ENCODE measurements at regions not wholly inside any gene's neighbourhood (a gene's known extent, or its start where the extent isn't known, plus 50 kb on each side); places are given as distances from the start of the nearest gene placed in this dataset.

DNA sequence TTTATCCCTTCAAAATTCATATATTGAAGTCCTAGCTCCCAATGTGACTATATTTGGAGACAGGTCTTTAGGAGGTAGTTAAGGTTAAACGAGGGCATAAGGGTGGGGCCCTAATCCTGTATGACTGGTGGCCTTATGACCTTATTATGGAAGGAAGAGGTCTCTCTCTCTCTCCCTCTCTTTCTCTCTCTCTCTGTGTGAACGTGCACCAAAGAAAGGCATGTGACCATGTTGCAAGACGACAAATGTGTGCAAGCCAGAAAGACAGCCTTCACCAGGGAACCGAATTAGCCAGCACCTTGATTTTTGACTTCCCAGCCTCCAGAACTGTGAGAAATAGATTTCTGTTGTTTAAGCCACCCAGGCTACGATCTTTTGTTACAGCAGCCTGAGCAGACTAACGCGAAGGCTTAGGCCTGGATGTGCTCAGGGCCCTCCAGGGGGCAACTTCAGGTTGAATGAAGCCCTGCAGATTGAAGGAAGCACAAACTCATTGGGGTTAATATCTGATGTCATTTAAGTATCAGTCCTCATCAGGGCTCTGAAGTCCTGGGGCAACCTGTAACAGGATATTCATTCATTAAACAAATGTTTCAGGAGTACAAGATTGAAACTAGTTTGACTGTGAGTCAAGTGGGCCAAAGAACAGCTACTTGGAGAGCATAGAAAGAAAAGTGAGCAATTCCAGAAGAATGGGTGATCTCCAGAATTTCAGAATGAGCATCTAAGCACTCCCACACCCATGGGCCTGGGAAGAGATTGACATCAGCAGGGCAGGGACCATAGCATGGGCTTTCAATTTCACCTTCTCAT lies 157.4 kb upstream of the TNFAIP3 start:
- Histone ChIP-seq H3K4me2 (no peak overlapping the region), H3K9me2 (no peaks in the 10 kb centered on the region), H4K20me1 (ENCODE audit: insufficient read depth) (no peaks in the 10 kb centered on the region), H3K9ac (no peak overlapping the region), H3K79me2 (ENCODE audit: insufficient read depth) (no peaks in the 10 kb centered on the region), H3K4me1 (ENCODE audit: control insufficient read depth in 1 of 2, insufficient read depth in 2 of 2, low read depth in 1 of 2, low read length in 1 of 2) (peaks cover 0 to 3% of the 10 kb centered on the region in 2 experiments; a peak in 2 of 4 replicates), H3K27me3 (ENCODE audit: insufficient read depth) (no peaks in the 10 kb centered on the region; the same call in 1 of the 2 replicates), H3K36me3 (replicated peaks in 1 of 2; ENCODE audit: control insufficient read depth in 1 of 2, insufficient read depth in 2 of 2, low read length in 1 of 2) (no peaks in the 10 kb centered on the region), H3F3A (replicated peaks; ENCODE audit: insufficient read depth) (no peaks in the 10 kb centered on the region), H3K4me3 (ENCODE audit: low read depth in 2 of 2, low read length in 1 of 2) (no peak overlapping the region), H2AFZ (ENCODE audit: low read depth) (no peak overlapping the region), H3K27ac (ENCODE audit: low read depth in 2 of 2, low read length in 1 of 2) (no peak overlapping the region), H3K9me3 (no peaks in the 10 kb centered on the region)
- WGBS (ENCODE audit: low lambda C conversion rate) = 28% methylated on average over 7 of the region's 7 CpGs
- no peak for TF ChIP-seq ELF1 (IDR thresholded peaks at IDR 0.05)
- TF ChIP-seq YY1 (IDR thresholded peaks at IDR 0.05; ENCODE audit: low read depth) = no peak
- TF ChIP-seq, protein P1, sequence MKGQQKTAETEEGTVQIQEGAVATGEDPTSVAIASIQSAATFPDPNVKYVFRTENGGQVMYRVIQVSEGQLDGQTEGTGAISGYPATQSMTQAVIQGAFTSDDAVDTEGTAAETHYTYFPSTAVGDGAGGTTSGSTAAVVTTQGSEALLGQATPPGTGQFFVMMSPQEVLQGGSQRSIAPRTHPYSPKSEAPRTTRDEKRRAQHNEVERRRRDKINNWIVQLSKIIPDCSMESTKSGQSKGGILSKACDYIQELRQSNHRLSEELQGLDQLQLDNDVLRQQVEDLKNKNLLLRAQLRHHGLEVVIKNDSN (IDR thresholded peaks at IDR 0.05; ENCODE audit: borderline replicate concordance, low read depth) = no peak
- no peak for TF ChIP-seq POLR2AphosphoS5 (IDR thresholded peaks at IDR 0.05; ENCODE audit: low read depth, low read length)
- TF ChIP-seq, protein P2, sequence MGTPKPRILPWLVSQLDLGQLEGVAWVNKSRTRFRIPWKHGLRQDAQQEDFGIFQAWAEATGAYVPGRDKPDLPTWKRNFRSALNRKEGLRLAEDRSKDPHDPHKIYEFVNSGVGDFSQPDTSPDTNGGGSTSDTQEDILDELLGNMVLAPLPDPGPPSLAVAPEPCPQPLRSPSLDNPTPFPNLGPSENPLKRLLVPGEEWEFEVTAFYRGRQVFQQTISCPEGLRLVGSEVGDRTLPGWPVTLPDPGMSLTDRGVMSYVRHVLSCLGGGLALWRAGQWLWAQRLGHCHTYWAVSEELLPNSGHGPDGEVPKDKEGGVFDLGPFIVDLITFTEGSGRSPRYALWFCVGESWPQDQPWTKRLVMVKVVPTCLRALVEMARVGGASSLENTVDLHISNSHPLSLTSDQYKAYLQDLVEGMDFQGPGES (IDR thresholded peaks at IDR 0.05; ENCODE audit: low read depth, low read length) = no peak
- TF ChIP-seq, protein P3, sequence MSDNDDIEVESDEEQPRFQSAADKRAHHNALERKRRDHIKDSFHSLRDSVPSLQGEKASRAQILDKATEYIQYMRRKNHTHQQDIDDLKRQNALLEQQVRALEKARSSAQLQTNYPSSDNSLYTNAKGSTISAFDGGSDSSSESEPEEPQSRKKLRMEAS (IDR thresholded peaks at IDR 0.05; ENCODE audit: low read depth) = no peak
- no peak for TF ChIP-seq GATA2 (CRISPR knock-in tag; IDR thresholded peaks at IDR 0.05)
- TF ChIP-seq, protein P4, sequence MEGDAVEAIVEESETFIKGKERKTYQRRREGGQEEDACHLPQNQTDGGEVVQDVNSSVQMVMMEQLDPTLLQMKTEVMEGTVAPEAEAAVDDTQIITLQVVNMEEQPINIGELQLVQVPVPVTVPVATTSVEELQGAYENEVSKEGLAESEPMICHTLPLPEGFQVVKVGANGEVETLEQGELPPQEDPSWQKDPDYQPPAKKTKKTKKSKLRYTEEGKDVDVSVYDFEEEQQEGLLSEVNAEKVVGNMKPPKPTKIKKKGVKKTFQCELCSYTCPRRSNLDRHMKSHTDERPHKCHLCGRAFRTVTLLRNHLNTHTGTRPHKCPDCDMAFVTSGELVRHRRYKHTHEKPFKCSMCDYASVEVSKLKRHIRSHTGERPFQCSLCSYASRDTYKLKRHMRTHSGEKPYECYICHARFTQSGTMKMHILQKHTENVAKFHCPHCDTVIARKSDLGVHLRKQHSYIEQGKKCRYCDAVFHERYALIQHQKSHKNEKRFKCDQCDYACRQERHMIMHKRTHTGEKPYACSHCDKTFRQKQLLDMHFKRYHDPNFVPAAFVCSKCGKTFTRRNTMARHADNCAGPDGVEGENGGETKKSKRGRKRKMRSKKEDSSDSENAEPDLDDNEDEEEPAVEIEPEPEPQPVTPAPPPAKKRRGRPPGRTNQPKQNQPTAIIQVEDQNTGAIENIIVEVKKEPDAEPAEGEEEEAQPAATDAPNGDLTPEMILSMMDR (IDR thresholded peaks at IDR 0.05) = no peak
- TF ChIP-seq MEF2A (IDR thresholded peaks at IDR 0.05; ENCODE audit: borderline replicate concordance, low read depth) = no peak
- TF ChIP-seq TAF1 (IDR thresholded peaks at IDR 0.05; ENCODE audit: borderline replicate concordance, low read depth, low read length) = no peak
- no peak for TF ChIP-seq FOSL2 (IDR thresholded peaks at IDR 0.05; ENCODE audit: borderline replicate concordance, low read depth)
- TF ChIP-seq FOXJ3 (CRISPR knock-in tag; IDR thresholded peaks at IDR 0.05) = no peak
- TF ChIP-seq RAD21 (IDR thresholded peaks at IDR 0.05; ENCODE audit: low read length) = no peak
- TF ChIP-seq CHD2 (IDR thresholded peaks at IDR 0.05; ENCODE audit: low read length, partially characterized antibody) = no peak
- no peak for TF ChIP-seq EZH2phosphoT487 (IDR thresholded peaks at IDR 0.05; ENCODE audit: borderline replicate concordance, low read depth)
- TF ChIP-seq GABPA (IDR thresholded peaks at IDR 0.05; ENCODE audit: low read depth) = no peak
- no peak for TF ChIP-seq RXRA (IDR thresholded peaks at IDR 0.05; ENCODE audit: borderline replicate concordance, low read depth)
- POLR2A ChIA-PET = no interaction called here
- DNase-seq = no peak
- CTCF ChIA-PET = interaction anchor here (0.6 to 2.3 kb wide), 5 partner anchors 11 to 235 kb away, joined by 3 to 17 read pairs (median 9); partner anchors contain the start of gene TNFAIP3

Data from SK-N-SH (cell line).